ENCODE measurements at regions not wholly inside any gene's neighbourhood (a gene's known extent, or its start where the extent isn't known, plus 50 kb on each side); places are given as distances from the start of the nearest gene placed in this dataset.

GRCh38 chr14:86708846-86709339, 1178.9 kb downstream of the FLRT2 start:
- no peak for TF ChIP-seq EZH2 (IDR thresholded peaks at IDR 0.05; ENCODE audit: borderline replicate concordance, insufficient read depth, low read length, poor library complexity, severe bottlenecking)
- no peak for TF ChIP-seq SMC3 (conservative IDR thresholded peaks at IDR 0.05; ENCODE audit: poor library complexity)
- TF ChIP-seq REST (IDR thresholded peaks at IDR 0.05; ENCODE audit: borderline replicate concordance): no peak
- no peak for TF ChIP-seq TAF1 (IDR thresholded peaks at IDR 0.05; ENCODE audit: low read depth)
- no peak for TF ChIP-seq MXI1 (conservative IDR thresholded peaks at IDR 0.05; ENCODE audit: poor library complexity, severe bottlenecking)
- TF ChIP-seq POLR2AphosphoS5 (IDR thresholded peaks at IDR 0.05): no peak
- TF ChIP-seq RAD21 (conservative IDR thresholded peaks at IDR 0.05): no peak
- no peak for TF ChIP-seq EP300 (conservative IDR thresholded peaks at IDR 0.05; ENCODE audit: poor library complexity, severe bottlenecking)
- no peak overlapping the region for H3K4me3 ChIP-seq (ENCODE audit: low read length)
- H3K36me3 ChIP-seq (ENCODE audit: insufficient read depth, low read length): no peaks in the 10 kb centered on the region
- H3K9ac ChIP-seq (ENCODE audit: low read length): no peak overlapping the region
- H3K27ac ChIP-seq (ENCODE audit: low read length): no peak overlapping the region
- H3K9me2 ChIP-seq (ENCODE audit: insufficient read depth, low read length): no peaks in the 10 kb centered on the region
- no peaks in the 10 kb centered on the region for H3K79me2 ChIP-seq (replicated peaks; ENCODE audit: insufficient read depth, low read length)
- no peaks in the 10 kb centered on the region for H4K20me1 ChIP-seq (ENCODE audit: insufficient read depth)
- no peak overlapping the region for H3K4me2 ChIP-seq (ENCODE audit: low read length)
- H2AFZ ChIP-seq (ENCODE audit: low read depth, low read length): no peak overlapping the region
- no peaks in the 10 kb centered on the region for H3K27me3 ChIP-seq (ENCODE audit: insufficient read depth, low read depth, low read length)
- no peaks in the 10 kb centered on the region for H3F3A ChIP-seq (ENCODE audit: insufficient read depth, low read length, poor library complexity, severe bottlenecking)
- H3K9me3 ChIP-seq (ENCODE audit: low read length): no peaks in the 10 kb centered on the region

GRCh38 chr14:86707071-86707470, 1177.1 kb downstream of the FLRT2 start:
- H2AFZ ChIP-seq (ENCODE audit: low read depth, low read length): no peak overlapping the region
- TF ChIP-seq EZH2 (IDR thresholded peaks at IDR 0.05; ENCODE audit: borderline replicate concordance, insufficient read depth, low read length, poor library complexity, severe bottlenecking) (no peak), RAD21 (conservative IDR thresholded peaks at IDR 0.05) (no peak), TAF1 (IDR thresholded peaks at IDR 0.05; ENCODE audit: low read depth) (no peak), SMC3 (conservative IDR thresholded peaks at IDR 0.05; ENCODE audit: poor library complexity) (no peak)
- no peak overlapping the region for H3K27ac ChIP-seq (ENCODE audit: low read length)
- H4K20me1 ChIP-seq (ENCODE audit: insufficient read depth): no peaks in the 10 kb centered on the region
- no peak overlapping the region for H3K4me3 ChIP-seq (ENCODE audit: low read length)
- H3K9me2 ChIP-seq (ENCODE audit: insufficient read depth, low read length): no peaks in the 10 kb centered on the region
- H3K27me3 ChIP-seq (ENCODE audit: insufficient read depth, low read depth, low read length): no peaks in the 10 kb centered on the region
- H3K79me2 ChIP-seq (replicated peaks; ENCODE audit: insufficient read depth, low read length): no peaks in the 10 kb centered on the region
- H3K4me2 ChIP-seq (ENCODE audit: low read length): no peak overlapping the region
- H3K36me3 ChIP-seq (ENCODE audit: insufficient read depth, low read length): no peaks in the 10 kb centered on the region
- no peaks in the 10 kb centered on the region for H3F3A ChIP-seq (ENCODE audit: insufficient read depth, low read length, poor library complexity, severe bottlenecking)
- no peaks in the 10 kb centered on the region for H3K9me3 ChIP-seq (ENCODE audit: low read length)
- H3K9ac ChIP-seq (ENCODE audit: low read length): no peak overlapping the region

GRCh38 chr14:86683561-86683960, 1153.6 kb downstream of the FLRT2 start:
- H3K4me2 ChIP-seq (ENCODE audit: low read length): no peak overlapping the region
- H4K20me1 ChIP-seq (ENCODE audit: insufficient read depth): no peaks in the 10 kb centered on the region
- H3K27ac ChIP-seq (ENCODE audit: low read length): no peak overlapping the region
- TF ChIP-seq SMC3 (conservative IDR thresholded peaks at IDR 0.05; ENCODE audit: poor library complexity) (no peak), EP300 (conservative IDR thresholded peaks at IDR 0.05; ENCODE audit: poor library complexity, severe bottlenecking) (no peak), CTCF (IDR thresholded peaks at IDR 0.05; ENCODE audit: poor library complexity, severe bottlenecking) (no peak), MXI1 (conservative IDR thresholded peaks at IDR 0.05; ENCODE audit: poor library complexity, severe bottlenecking) (no peak), EZH2 (IDR thresholded peaks at IDR 0.05; ENCODE audit: borderline replicate concordance, insufficient read depth, low read length, poor library complexity, severe bottlenecking) (no peak), POLR2AphosphoS5 (IDR thresholded peaks at IDR 0.05) (no peak), TAF1 (IDR thresholded peaks at IDR 0.05; ENCODE audit: low read depth) (no peak), REST (IDR thresholded peaks at IDR 0.05; ENCODE audit: borderline replicate concordance) (no peak), RAD21 (conservative IDR thresholded peaks at IDR 0.05) (no peak)
- H2AFZ ChIP-seq (ENCODE audit: low read depth, low read length): no peak overlapping the region
- no peaks in the 10 kb centered on the region for H3K27me3 ChIP-seq (ENCODE audit: insufficient read depth, low read depth, low read length)
- no peaks in the 10 kb centered on the region for H3K9me3 ChIP-seq (ENCODE audit: low read length)
- no peak overlapping the region for H3K9ac ChIP-seq (ENCODE audit: low read length)
- no peaks in the 10 kb centered on the region for H3K79me2 ChIP-seq (replicated peaks; ENCODE audit: insufficient read depth, low read length)
- H3F3A ChIP-seq (ENCODE audit: insufficient read depth, low read length, poor library complexity, severe bottlenecking): no peaks in the 10 kb centered on the region
- no peaks in the 10 kb centered on the region for H3K36me3 ChIP-seq (ENCODE audit: insufficient read depth, low read length)
- no peak overlapping the region for H3K4me3 ChIP-seq (ENCODE audit: low read length)
- no peaks in the 10 kb centered on the region for H3K9me2 ChIP-seq (ENCODE audit: insufficient read depth, low read length)
